Erythroblast (primary cell): ENCODE measurements at regions not wholly inside any gene's neighbourhood (a gene's known extent, or its start where the extent isn't known, plus 50 kb on each side); places are given as distances from the start of the nearest gene placed in this dataset.

ENCODE experiments used
- GATA1 ChIP-seq: IDR thresholded peaks from 2 replicates; pipeline ENCODE4 v1.6.1; 2011; ENCODE audit warnings: low read depth, mild to moderate bottlenecking, control low read depth, low read length, moderate library complexity
- POLR2A ChIP-seq: IDR thresholded peaks from 2 replicates; pipeline ENCODE4 v1.6.1; 2011; ENCODE audit warnings: mild to moderate bottlenecking, low read length

- TF ChIP-seq POLR2A, result no peak
- TF ChIP-seq GATA1, result no peak
Measured at GRCh38 chrX:38750551-38750950, 50.7 kb upstream of the MID1IP1 start.
